ENCODE measurements at regions not wholly inside any gene's neighbourhood (a gene's known extent, or its start where the extent isn't known, plus 50 kb on each side); places are given as distances from the start of the nearest gene placed in this dataset.

DNA sequence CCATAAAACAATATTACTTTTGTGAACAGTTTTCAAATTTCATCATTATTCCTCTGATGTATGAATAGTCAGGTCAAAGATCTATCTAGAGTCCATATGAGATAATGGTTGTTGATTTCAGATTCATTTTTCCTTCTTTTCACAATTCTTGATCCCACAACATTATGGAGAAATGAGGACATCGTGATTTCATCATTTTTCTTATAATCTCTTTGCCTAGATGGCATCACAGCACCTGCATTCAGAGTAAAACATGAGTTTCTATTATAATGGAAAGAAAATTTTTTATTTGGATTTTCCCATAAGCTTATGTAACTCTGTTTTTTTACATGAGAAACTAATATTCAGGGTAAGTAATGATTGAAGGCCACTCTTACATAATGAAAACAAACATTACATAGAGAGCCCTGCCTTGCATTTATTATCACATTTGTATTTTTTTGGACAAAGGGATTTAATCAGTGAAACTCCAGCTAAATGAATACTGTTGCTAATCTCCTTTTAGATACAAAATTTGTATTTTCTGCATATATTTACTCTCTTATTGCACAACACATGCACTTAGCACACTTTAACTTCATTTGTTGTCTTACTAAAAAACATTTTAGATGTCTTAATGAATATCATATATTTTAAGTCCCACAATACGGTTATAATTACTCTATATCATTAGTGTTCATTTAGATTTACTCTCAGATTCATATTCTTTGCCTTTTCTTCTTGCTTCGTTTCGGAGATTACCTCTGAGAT is 188.4 kb upstream of the KYNU start:
- no peak for ATAC-seq
- no peaks in the 10 kb centered on the region for H3K36me3 ChIP-seq
- no peak for DNase-seq
- TF ChIP-seq, protein P1, sequence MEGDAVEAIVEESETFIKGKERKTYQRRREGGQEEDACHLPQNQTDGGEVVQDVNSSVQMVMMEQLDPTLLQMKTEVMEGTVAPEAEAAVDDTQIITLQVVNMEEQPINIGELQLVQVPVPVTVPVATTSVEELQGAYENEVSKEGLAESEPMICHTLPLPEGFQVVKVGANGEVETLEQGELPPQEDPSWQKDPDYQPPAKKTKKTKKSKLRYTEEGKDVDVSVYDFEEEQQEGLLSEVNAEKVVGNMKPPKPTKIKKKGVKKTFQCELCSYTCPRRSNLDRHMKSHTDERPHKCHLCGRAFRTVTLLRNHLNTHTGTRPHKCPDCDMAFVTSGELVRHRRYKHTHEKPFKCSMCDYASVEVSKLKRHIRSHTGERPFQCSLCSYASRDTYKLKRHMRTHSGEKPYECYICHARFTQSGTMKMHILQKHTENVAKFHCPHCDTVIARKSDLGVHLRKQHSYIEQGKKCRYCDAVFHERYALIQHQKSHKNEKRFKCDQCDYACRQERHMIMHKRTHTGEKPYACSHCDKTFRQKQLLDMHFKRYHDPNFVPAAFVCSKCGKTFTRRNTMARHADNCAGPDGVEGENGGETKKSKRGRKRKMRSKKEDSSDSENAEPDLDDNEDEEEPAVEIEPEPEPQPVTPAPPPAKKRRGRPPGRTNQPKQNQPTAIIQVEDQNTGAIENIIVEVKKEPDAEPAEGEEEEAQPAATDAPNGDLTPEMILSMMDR (IDR thresholded peaks at IDR 0.05) = no peak
- TF ChIP-seq POLR2A (IDR thresholded peaks at IDR 0.05) = no peak
- 79 to 88% (median 86%) methylated on average over 4 of the region's 4 CpGs for WGBS, 4 donors
- H3K27ac ChIP-seq = no peak overlapping the region
- H3K9me3 ChIP-seq = no peaks in the 10 kb centered on the region
- H3K4me3 ChIP-seq = no peak overlapping the region
- intact Hi-C loops (cut with DNase I) = loop anchor here in 4 of 10 donors (10.0 kb wide), 1 partner anchor 296 kb away; no protein-coding TSS in a partner anchor
- H3K4me1 ChIP-seq = no peaks in the 10 kb centered on the region
- no peaks in the 10 kb centered on the region for H3K27me3 ChIP-seq

DNA sequence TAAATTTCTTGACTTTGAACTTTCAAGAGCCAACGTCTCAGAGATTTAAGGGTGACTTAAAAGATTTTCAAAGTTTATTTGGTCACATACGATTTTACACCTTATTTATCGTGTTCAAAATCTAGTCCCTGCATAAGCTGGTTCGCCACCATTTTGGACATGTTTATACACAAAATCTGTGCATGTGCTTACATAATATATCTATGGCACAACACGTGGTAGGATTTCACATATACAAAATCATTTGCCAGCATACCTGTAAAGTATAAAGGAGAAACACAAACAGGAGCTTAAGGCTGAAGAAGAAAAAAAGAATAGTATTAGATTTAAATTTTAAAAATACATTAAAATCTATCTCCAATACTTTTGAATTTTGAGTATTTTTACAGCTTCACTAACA is 190.0 kb upstream of the KYNU start:
- no peak for DNase-seq
- ATAC-seq = no peak
- Histone ChIP-seq H3K27me3 (no peaks in the 10 kb centered on the region), H3K4me3 (no peak overlapping the region), H3K4me1 (no peaks in the 10 kb centered on the region), H3K9me3 (no peaks in the 10 kb centered on the region), H3K36me3 (no peaks in the 10 kb centered on the region), H3K27ac (no peak overlapping the region)
- intact Hi-C loops (cut with DNase I) = loop anchor here in 4 of 10 donors (10.0 kb wide), 1 partner anchor 297 kb away; no protein-coding TSS in a partner anchor
- 84 to 90% (median 86%) methylated on average over 5 of the region's 5 CpGs for WGBS, 4 donors
- no peak for TF ChIP-seq POLR2A (IDR thresholded peaks at IDR 0.05)
- TF ChIP-seq, protein P1 (IDR thresholded peaks at IDR 0.05) = no peak

DNA sequence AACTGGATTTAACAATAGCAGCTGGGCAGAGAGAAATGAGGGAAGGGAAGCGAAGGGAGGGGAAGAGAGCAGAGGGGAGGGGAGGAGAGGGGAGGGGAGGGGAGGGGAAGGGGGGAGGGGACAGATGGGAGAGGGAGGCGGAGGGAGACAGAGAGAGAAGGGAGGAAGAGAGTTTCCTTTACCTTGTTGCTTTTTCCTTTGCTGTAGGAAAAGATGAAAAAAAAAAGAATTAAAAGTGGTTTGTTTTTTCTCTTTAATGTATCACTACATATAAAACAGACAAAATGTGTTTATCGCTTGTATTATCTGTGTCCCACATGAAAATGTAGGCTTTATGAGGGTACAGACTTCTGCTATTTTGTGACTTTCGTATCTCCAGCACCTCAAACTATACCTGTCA is 190.4 kb upstream of the KYNU start:
- TF ChIP-seq, protein P1 (IDR thresholded peaks at IDR 0.05) = no peak
- 79 to 90% (median 86%) methylated on average over 4 of the region's 4 CpGs for WGBS, 4 donors
- Histone ChIP-seq H3K4me1 (no peaks in the 10 kb centered on the region), H3K27me3 (no peaks in the 10 kb centered on the region), H3K27ac (no peak overlapping the region), H3K4me3 (no peak overlapping the region), H3K36me3 (no peaks in the 10 kb centered on the region), H3K9me3 (no peaks in the 10 kb centered on the region)
- no peak for ATAC-seq
- intact Hi-C loops (cut with DNase I) = loop anchor here in 4 of 10 donors (10.0 kb wide), 1 partner anchor 298 kb away; no protein-coding TSS in a partner anchor
- no peak for DNase-seq

DNA sequence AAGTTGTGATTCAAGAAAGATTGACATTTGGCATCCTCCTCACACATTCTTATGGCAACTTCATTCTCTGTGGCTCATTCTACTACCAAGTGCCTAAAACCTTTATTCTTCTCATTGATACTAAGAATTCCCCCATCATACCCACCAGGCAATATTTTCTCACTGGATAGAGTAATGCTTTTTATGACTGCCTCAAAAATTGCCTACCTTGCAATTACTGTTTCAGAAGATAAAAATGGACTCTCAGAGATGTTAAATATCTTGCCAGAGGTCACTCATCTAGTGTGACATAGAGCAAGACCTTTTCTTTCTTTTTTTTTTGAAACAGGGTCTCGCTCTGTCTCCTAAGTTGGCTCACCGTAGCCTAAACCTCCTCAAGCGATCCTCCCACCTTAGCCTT is 192.8 kb upstream of the KYNU start:
- 92 to 97% (median 95%) methylated on average over 3 of the region's 3 CpGs for WGBS, 4 donors
- ATAC-seq = no peak
- H3K4me3 ChIP-seq = no peak overlapping the region
- H3K27me3 ChIP-seq = no peaks in the 10 kb centered on the region
- TF ChIP-seq POLR2A (IDR thresholded peaks at IDR 0.05) = no peak
- TF ChIP-seq, protein P1 (IDR thresholded peaks at IDR 0.05) = no peak
- no peaks in the 10 kb centered on the region for H3K36me3 ChIP-seq
- intact Hi-C loops (cut with DNase I) = loop anchor here in 9 of 10 donors (5.0 to 10.0 kb wide), 3 partner anchors 293 to 300 kb away; no protein-coding TSS in a partner anchor
- no peak overlapping the region for H3K27ac ChIP-seq
- H3K4me1 ChIP-seq = no peaks in the 10 kb centered on the region
- no peak for DNase-seq
- no peaks in the 10 kb centered on the region for H3K9me3 ChIP-seq
